H9 (cell line): ENCODE measurements at regions not wholly inside any gene's neighbourhood (a gene's known extent, or its start where the extent isn't known, plus 50 kb on each side); places are given as distances from the start of the nearest gene placed in this dataset.

Experiments
- DNase-seq: peaks from one replicate; pipeline ENCODE4 v3.0.0-alpha.2; 2017
- H2AFZ ChIP-seq: one replicate; pipeline ENCODE4 v1.6.1; 2013; ENCODE audit warnings: mild to moderate bottlenecking, low read length, control low read depth, moderate library complexity
- H2AK5ac ChIP-seq: 2 replicates; pipeline ENCODE4 v1.6.1; 2013; ENCODE audit warnings: low read length, control low read depth, mixed read lengths; ENCODE audit not compliant: insufficient read length
- H2BK120ac ChIP-seq: one replicate; pipeline ENCODE4 v1.6.1; 2013; ENCODE audit warnings: low read depth, mild to moderate bottlenecking, low read length, control low read depth, inconsistent platforms; ENCODE audit not compliant: poor library complexity, severe bottlenecking
- H2BK12ac ChIP-seq: 2 replicates; pipeline ENCODE4 v1.6.1; 2013; ENCODE audit warnings: low read length, control low read depth, mixed read lengths, low read depth; ENCODE audit not compliant: insufficient read length
- H2BK15ac ChIP-seq: 2 replicates; pipeline ENCODE4 v1.6.1; 2013; ENCODE audit warnings: low read depth, low read length, control low read depth
- H2BK20ac ChIP-seq: one replicate; pipeline ENCODE4 v1.6.1; 2013; ENCODE audit warnings: low read depth, mild to moderate bottlenecking, low read length, control low read depth, inconsistent platforms; ENCODE audit not compliant: poor library complexity, severe bottlenecking
- H2BK5ac ChIP-seq: 2 replicates; pipeline ENCODE4 v1.6.1; 2013; ENCODE audit warnings: low read length, control low read depth, mixed read lengths; ENCODE audit not compliant: insufficient read length
- H3K14ac ChIP-seq: 2 replicates; pipeline ENCODE4 v1.6.1; 2013; ENCODE audit warnings: low read length, control low read depth; ENCODE audit not compliant: insufficient read depth
- H3K18ac ChIP-seq: 2 replicates; pipeline ENCODE4 v1.6.1; 2013; ENCODE audit warnings: low read depth, mild to moderate bottlenecking, mixed read lengths, low read length, control low read depth; ENCODE audit not compliant: insufficient read length
- H3K23ac ChIP-seq: 2 replicates; pipeline ENCODE4 v1.6.1; 2013; ENCODE audit warnings: low read length, control low read depth, mixed read lengths, low read depth; ENCODE audit not compliant: insufficient read length
- H3K23me2 ChIP-seq: 2 replicates; pipeline ENCODE4 v1.6.1; 2013; ENCODE audit warnings: low read depth, mild to moderate bottlenecking, mixed read lengths, low read length, control low read depth; ENCODE audit not compliant: insufficient read length, poor library complexity, severe bottlenecking
- H3K27ac ChIP-seq: 2 replicates; pipeline ENCODE4 v1.5.1; 2013; ENCODE audit warnings: low read length, control low read depth, mixed read lengths, low read depth; ENCODE audit not compliant: insufficient read length
- H3K27me3 ChIP-seq: 2 replicates; pipeline ENCODE4 v1.6.1; 2013; ENCODE audit warnings: low read length, control low read depth, inconsistent platforms; ENCODE audit not compliant: insufficient read depth
- H3K4ac ChIP-seq: 2 replicates; pipeline ENCODE4 v1.6.1; 2013; ENCODE audit warnings: low read depth, mild to moderate bottlenecking, control low read depth, inconsistent platforms, low read length, moderate library complexity
- H3K4me1 ChIP-seq: 2 replicates; pipeline ENCODE4 v1.6.1; 2013; ENCODE audit warnings: low read length, control low read depth, inconsistent platforms; ENCODE audit not compliant: insufficient read depth
- H3K4me2 ChIP-seq: 2 replicates; pipeline ENCODE4 v1.6.1; 2013; ENCODE audit warnings: low read length, control low read depth, mixed read lengths; ENCODE audit not compliant: insufficient read length, insufficient read depth
- H3K56ac ChIP-seq: 2 replicates; pipeline ENCODE4 v1.6.1; 2013; ENCODE audit warnings: low read depth, mild to moderate bottlenecking, mixed read lengths, low read length, control low read depth; ENCODE audit not compliant: insufficient read length
- H3K79me1 ChIP-seq: 2 replicates; pipeline ENCODE4 v1.6.1; 2013; ENCODE audit warnings: low read depth, mild to moderate bottlenecking, moderate library complexity, low read length, control low read depth, inconsistent platforms; ENCODE audit not compliant: insufficient read depth, poor library complexity, severe bottlenecking
- H3K79me2 ChIP-seq: 2 replicates; pipeline ENCODE4 v1.6.1; 2013; ENCODE audit warnings: low read length, control low read depth, inconsistent platforms; ENCODE audit not compliant: insufficient read depth
- H3K9ac ChIP-seq: 2 replicates; pipeline ENCODE4 v1.6.1; 2013; ENCODE audit warnings: low read length, control low read depth, mixed read lengths; ENCODE audit not compliant: insufficient read length; ENCODE audit errors: extremely low read depth
- H3K9me3 ChIP-seq: one replicate; pipeline ENCODE4 v1.6.1; 2013; ENCODE audit warnings: low read depth, low read length, inconsistent platforms; ENCODE audit not compliant: control insufficient read depth
- H3T11ph ChIP-seq: one replicate; pipeline ENCODE4 v1.6.1; 2013; ENCODE audit warnings: mild to moderate bottlenecking, low read length, control low read depth, inconsistent platforms
- H4K20me1 ChIP-seq: one replicate; pipeline ENCODE4 v1.6.1; 2013; ENCODE audit not compliant: control insufficient read depth, insufficient read length, insufficient read depth
- H4K5ac ChIP-seq: 2 replicates; pipeline ENCODE4 v1.6.1; 2013; ENCODE audit warnings: low read depth, mild to moderate bottlenecking, mixed read lengths, low read length, control low read depth; ENCODE audit not compliant: insufficient read length
- H4K8ac ChIP-seq: replicated peaks from 2 replicates; pipeline ENCODE4 v1.6.1; 2013; ENCODE audit warnings: low read length, control low read depth, mixed read lengths, low read depth; ENCODE audit not compliant: insufficient read length
- H4K91ac ChIP-seq: 2 replicates; pipeline ENCODE4 v1.6.1; 2013; ENCODE audit warnings: low read depth, mild to moderate bottlenecking, moderate library complexity, mixed read lengths, low read length, control low read depth; ENCODE audit not compliant: insufficient read length
- H3K27ac Mint-ChIP-seq, 3 experiments: 2 replicates in 2 of 3; 3 replicates in 1 of 3; pipeline ENCODE4 v1.8.0; 2020 to 2021; ENCODE audit warnings: mixed read lengths in 3 of 3, mild to moderate bottlenecking in 1 of 3, moderate library complexity in 1 of 3
- H3K27me3 Mint-ChIP-seq: 2 replicates; pipeline ENCODE4 v1.8.0; 2021; ENCODE audit warnings: low read depth, mild to moderate bottlenecking, moderate library complexity, mixed read lengths
- H3K36me3 Mint-ChIP-seq, 3 experiments: 2 replicates in 2 of 3; 3 replicates in 1 of 3; pipeline ENCODE4 v1.8.0; 2020 to 2021; ENCODE audit warnings: low read depth in 3 of 3, mixed read lengths in 3 of 3; ENCODE audit not compliant: insufficient read depth in 1 of 3
- H3K4me1 Mint-ChIP-seq, 2 experiments: 2 replicates each; pipeline ENCODE4 v1.8.0; 2020; ENCODE audit warnings: mixed read lengths in 2 of 2
- H3K4me3 Mint-ChIP-seq, 2 experiments: 2 replicates in 1 of 2; 3 replicates in 1 of 2; pipeline ENCODE4 v1.8.0; 2020 to 2021; ENCODE audit warnings: mild to moderate bottlenecking in 2 of 2, mixed read lengths in 2 of 2, moderate library complexity in 1 of 2
- H3K9me3 Mint-ChIP-seq, 2 experiments: 2 replicates in 1 of 2; 3 replicates in 1 of 2; pipeline ENCODE4 v1.8.0; 2020; ENCODE audit warnings: mild to moderate bottlenecking in 2 of 2, mixed read lengths in 2 of 2, moderate library complexity in 1 of 2
- CTCF ChIP-seq: fragments of 200-600 bp; sonication (generic); conservative IDR thresholded peaks from 3 replicates; pipeline ENCODE4 v1.8.0; 2021; ENCODE audit warnings: antibody characterized with exemption, mild to moderate bottlenecking
- WGBS: extraction: QIAGEN DNeasy Blood & Tissue Kit; methylation state at CpG from one replicate; pipeline ENCODE4 v1.1.7; 2013; ENCODE audit warnings: missing lambda C conversion rate, low lambda C conversion rate, mixed read lengths; ENCODE audit not compliant: insufficient read length; ENCODE audit errors: extremely low coverage; 5-methylcytosine and 5-hydroxymethylcytosine counted together

- no peak overlapping the region for H4K8ac ChIP-seq
- no peaks in the 10 kb centered on the region for H3K79me2 ChIP-seq
- no peaks in the 10 kb centered on the region for H4K20me1 ChIP-seq
- no peaks in the 10 kb centered on the region for H3K4me1 Mint-ChIP-seq
- H3K27me3 ChIP-seq: no peaks in the 10 kb centered on the region
- H3K9me3 Mint-ChIP-seq: peaks cover 3 to 7% of the 10 kb centered on the region in 2 experiments; a peak in 3 of 5 replicates
- H3K9me3 ChIP-seq: no peaks in the 10 kb centered on the region
- H3K14ac ChIP-seq: no peak overlapping the region
- WGBS: no CpG with 5 or more reads among the region's 3 CpGs
- H3K18ac ChIP-seq: no peak overlapping the region
- no peaks in the 10 kb centered on the region for H3K23me2 ChIP-seq
- H3K23ac ChIP-seq: no peak overlapping the region
- no peak overlapping the region for H2BK12ac ChIP-seq
- H3K4me1 ChIP-seq: no peaks in the 10 kb centered on the region
- H3K27ac ChIP-seq: no peak overlapping the region
- H2BK5ac ChIP-seq: no peak overlapping the region
- no peak overlapping the region for H4K91ac ChIP-seq
- no peak overlapping the region for H3K4me2 ChIP-seq
- H3K9ac ChIP-seq: no peak overlapping the region
- no peaks in the 10 kb centered on the region; the same call in 1 of the 2 replicates for H3K27me3 Mint-ChIP-seq
- DNase-seq: no peak
- no peak overlapping the region for H4K5ac ChIP-seq
- no peak overlapping the region for H3T11ph ChIP-seq
- no peak overlapping the region for H3K4me3 Mint-ChIP-seq
- H3K36me3 Mint-ChIP-seq: no peaks in the 10 kb centered on the region; a peak in 2 of 7 replicates
- no peak overlapping the region for H3K27ac Mint-ChIP-seq
- H2AFZ ChIP-seq: no peak overlapping the region
- no peaks in the 10 kb centered on the region for H3K79me1 ChIP-seq
- no peak overlapping the region for H2BK20ac ChIP-seq
- H3K4ac ChIP-seq: no peak overlapping the region
- no peak overlapping the region for H2BK15ac ChIP-seq
- H3K56ac ChIP-seq: no peak overlapping the region
- no peak overlapping the region for H2AK5ac ChIP-seq
- no peak overlapping the region for H2BK120ac ChIP-seq
- no peak for TF ChIP-seq CTCF
These were observed 605.8 kb downstream of the EPHA3 start for GRCh38 chr3:89713196-89713595.
